ENCODE measurements at regions not wholly inside any gene's neighbourhood (a gene's known extent, or its start where the extent isn't known, plus 50 kb on each side); places are given as distances from the start of the nearest gene placed in this dataset.
"Not testable (repeated sequence)": the region's sequence is repeated elsewhere in the genome, so short reads cannot be mapped to it uniquely, and the experiment has no call there.

DNA sequence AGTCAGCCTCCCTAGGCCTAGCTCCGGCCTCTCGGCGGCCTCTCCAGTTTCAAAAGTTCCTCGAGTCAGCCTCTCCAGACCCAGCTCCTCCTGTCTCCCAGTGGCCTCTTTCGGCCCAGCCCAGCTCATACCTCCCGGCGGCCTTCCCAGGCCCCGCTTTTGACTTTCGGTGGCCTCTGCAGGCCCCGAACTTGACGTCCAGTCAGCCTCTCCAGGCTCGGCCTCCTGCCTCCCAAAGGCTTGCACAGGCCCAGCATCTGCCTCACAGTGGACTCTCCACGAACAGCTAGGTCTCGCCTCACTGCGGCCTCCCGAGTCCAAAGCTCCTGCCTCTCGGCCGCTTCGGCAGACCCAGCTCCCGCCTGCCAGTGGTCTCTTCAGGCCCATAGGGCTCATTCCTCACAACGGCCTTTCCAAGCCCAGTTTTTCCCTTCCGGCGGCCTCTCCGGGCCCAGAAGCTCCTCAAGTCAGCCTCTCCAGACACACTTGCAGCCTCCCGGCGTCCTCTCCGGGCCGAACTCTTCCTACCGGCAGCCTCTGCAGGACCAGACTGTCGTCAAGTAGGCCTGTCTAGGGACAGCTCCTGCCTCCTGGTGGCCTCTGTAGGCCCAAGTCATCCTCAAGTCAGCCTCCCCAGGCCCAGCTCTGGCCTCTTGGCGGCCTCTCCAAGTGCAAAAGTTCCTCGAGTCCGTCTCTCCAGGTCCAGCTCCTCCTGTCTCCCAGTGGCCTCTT is 249.9 kb upstream of the ZNF722 start:
- DNase-seq = not testable (repeated sequence)

DNA sequence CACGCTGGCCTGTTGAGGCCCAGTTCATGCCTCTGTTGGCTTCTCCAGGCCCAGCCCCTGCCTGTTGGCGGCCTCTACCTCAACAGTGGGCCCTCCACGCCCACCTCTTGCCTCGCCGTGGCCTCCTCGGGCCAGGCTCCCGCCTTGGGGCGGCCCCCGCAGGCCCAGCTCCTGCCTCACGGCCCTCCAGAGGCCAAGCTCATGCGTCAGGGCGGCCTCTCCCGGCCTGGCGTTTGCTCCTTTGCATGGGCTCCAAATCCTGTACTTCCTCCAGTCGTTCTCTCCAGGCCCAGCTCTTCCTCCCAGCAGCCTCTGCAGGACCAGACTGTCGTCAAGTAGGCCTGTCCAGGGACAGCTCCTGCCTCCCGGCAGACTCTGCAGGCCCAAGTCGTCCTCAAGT is 246.2 kb upstream of the ZNF722 start:
- DNase-seq = not testable (repeated sequence)

DNA sequence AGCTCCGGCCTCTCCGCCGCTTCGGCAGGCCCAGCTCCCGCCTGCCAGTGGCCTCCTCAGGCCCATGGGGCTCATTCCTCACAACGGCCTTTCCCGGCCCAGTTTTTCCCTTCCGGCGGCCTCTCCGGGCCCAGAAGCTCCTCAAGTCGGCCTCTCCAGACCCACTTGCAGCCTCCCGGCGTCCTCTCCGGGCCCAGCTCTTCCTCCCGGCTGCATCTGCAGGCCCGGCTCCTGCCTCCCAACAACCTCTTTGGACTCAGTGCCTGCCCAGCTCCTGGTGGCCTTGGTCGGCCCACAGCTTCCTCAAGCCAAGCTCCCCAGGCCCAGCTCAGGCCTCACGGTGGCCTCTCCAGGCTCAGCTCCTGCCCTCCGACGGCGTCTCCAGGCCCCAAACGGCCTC is 245.5 kb upstream of the ZNF722 start:
- DNase-seq = not testable (repeated sequence)

DNA sequence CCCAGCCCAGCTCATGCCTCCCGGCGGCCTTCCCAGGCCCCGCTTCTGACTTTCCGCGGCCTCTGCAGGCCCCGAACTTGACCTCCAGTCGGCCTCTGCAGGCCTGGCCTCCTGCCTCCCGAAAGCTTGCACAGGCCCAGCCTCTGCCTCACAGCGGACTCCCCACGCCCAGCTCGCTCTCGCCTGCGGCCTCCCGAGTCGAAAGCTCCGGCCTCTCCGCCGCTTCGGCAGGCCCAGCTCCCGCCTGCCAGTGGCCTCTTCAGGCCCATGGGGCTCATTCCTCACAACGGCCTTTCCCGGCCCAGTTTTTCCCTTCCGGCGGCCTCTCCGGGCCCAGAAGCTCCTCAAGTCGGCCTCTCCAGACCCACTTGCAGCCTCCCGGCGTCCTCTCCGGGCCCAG is 238.4 kb upstream of the ZNF722 start:
- DNase-seq = not testable (repeated sequence)

DNA sequence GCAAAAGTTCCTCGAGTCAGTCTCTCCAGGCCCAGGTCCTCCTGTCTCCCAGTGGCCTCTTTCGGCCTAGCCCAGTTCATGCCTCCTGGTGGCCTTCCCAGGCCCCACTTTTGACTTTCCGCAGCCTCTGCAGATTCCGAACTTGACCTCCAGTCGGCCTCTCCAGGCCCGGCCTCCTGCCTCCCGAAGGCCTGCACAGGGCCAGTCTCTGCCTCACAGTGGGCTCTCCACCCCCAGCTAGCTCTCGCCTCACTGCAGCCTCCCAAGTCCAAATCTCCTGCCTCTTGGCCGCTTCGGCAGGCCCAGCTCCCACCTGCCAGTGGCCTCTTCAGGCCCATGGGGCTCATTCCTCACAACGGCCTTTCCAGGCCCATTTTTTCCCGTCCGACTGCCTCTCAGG is 233.1 kb upstream of the ZNF722 start:
- not testable (repeated sequence) for DNase-seq

DNA sequence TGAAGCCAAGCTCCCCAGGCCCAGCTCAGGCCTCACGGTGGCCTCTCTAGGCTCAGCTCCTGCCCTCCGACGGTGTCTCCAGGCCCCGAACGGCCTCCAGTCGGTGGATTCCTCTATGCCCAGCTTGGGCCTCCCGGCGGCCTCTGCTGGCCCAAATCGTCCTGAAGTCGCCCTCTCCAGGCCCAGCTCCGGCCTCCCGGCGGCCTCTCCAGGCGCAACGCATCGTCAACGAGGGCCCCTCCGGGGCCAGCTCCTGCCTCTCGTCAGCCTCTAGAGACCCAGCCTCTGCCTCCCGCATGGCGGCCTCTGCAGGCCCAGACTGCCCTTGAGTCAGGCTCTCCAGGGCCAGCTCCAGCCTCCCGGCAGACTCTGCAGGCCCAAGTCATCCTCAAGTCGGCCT is 232.5 kb upstream of the ZNF722 start:
- DNase-seq = not testable (repeated sequence)

DNA sequence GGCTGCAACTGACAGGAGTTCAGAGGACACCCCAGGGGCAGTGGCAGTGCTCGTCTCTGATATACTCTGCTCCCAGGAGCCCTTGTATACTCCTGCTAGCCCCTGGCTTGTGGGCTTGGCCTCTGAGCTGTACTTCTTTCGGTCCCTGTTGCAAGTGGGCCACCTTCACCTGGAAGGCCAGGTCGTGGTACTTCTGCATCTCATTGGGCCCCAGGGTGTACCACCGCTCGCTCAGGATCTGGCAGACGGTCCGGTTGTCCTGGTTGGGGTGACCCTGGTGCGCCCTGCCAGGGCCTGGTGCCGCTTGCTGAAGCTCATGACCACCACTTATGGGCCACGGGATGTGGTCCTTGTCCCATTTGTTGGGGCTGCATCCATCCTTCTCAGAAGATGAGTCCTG is 228.5 kb upstream of the ZNF722 start:
- not testable (repeated sequence) for DNase-seq

DNA sequence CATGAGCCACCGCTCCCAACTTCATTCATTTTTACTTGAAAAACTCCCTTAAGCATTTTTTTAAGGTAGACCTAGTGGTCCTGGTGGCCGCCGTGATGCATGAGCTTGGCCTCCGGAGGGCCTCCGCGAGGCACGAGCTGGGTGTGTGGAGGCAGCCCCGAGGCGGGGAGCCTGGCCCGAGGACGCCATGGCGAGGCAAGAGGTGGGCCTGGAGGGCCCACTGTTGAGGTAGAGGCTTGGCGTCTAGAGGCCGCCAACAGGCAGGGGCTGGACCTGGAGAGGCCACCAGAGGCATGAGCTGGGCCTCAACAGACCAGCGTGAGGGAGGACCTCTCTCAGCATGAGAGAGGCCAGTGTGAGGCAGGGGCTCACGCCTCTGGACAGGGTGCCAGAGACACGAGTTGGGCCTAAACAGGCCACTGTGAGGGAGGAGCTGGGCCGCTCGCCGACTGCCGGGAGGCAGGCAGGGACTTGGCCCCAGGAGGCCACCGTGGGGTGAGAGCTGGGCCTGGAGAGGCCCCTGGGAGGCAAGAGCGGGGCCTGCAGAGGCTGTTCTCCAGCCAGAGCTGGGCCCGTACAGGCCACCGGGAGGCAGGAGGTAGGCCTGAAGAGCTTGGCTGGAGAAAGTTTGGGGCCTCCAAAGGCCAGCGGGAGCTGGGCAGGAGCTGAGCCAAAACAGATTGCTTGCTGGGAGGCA is 227.1 kb upstream of the ZNF722 start:
- DNase-seq = not testable (repeated sequence)

DNA sequence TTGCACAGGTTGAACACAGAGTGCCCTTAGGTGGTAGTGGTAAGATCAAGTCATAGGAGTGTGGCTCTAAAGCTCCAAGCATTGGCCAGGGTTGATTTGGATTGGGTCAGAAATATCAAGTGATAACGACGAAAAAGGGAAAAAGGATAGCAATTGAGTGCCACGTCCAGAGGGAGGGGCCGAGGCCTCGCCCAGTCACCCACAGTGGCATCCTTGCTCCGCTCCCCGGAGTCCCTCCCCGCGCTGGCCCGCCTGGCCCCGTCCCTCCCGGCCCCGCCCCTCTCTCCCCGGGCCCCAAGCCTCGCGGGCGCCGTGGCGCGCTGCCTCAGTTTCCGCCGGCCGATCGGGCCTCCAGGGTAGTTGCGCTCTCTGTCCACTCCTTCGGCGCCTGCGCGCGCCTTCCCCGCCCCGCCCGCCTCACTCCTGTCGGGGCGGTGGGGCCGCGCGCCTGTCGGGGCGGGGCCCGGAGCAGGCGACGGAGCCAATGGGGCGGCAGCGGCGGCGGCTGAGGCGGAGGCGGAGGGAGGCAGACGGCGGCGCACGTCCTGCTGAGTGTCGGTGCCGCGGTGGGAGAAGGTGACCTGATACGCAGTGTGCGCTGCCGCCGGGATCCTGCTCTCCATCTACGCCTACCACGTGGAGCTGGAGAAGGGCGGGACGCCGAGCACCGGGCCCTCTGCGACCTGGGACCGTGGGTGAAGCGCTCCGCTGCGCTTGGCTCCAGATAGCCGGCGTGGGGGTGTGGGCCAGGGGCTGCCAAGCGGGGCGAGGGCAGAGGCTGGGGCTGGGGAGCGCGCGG is 209.1 kb upstream of the ZNF722 start:
- peak; percentile 20 for DNase-seq

DNA sequence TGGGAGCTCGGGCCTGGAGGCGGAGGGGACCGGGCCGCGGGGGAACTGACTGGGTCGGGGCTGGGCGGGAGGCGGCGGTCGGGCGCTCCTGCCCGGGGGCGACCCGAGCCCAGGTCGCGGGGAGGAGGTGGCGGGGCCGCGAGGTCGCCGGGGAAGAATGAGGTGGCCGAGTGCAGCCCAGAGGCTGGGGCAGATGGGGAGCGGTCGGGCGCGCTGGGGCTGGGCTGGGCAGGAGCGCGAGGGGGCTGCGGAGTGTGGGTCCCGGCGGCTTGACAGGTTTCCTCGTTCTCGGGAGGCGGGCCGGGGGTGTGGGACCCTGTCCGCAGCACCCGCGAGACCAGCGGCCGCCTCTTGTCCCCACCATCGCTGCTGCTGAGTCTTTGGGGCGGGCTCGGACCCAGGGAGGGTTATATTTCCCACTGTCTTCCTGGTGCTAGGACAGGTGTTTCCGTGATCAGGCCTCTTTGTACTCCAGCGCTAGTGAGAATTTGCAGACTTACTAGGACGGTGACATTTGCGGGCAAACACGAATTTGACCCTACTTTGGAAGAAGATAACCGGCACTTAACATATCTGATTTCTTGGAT is 208.4 kb upstream of the ZNF722 start:
- not testable (repeated sequence) for DNase-seq
